ENCODE measurements at regions not wholly inside any gene's neighbourhood (a gene's known extent, or its start where the extent isn't known, plus 50 kb on each side); places are given as distances from the start of the nearest gene placed in this dataset.
A peak's percentile ranks its signal among the peaks of the same experiment; 100 is the strongest.

DNA sequence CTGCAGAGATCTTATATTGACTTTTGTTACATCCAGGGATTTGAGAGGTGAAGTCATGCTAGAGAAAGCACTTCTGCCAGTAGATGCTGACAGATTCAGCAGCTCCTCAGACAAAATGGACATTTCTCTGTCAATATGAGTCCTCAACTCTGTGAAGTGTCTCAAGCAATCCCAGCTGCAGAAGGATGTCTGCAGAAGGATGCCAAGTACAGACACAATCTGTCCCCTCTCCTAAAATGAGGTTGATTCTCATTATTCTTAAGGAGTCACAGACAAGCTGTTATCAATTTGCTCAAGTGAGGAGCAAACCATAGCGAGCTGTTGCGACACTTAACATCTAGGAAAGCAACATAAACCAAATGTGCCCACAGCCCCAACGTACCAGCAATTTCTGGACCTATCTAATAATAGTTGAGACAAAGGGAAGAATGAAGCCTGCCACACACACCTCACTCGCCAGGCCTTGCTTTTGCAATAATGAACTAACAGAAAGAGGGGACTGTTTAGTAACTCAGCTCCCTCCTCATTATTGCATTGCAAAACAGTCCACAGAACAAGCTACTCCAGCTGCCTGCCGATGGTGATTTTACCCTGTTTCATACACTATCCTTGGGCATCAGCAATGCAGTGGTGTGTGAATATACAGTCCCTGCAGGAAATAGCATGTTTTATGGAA, 364.2 kb upstream of the PDE4D start (continued):
- TF ChIP-seq, protein P1, sequence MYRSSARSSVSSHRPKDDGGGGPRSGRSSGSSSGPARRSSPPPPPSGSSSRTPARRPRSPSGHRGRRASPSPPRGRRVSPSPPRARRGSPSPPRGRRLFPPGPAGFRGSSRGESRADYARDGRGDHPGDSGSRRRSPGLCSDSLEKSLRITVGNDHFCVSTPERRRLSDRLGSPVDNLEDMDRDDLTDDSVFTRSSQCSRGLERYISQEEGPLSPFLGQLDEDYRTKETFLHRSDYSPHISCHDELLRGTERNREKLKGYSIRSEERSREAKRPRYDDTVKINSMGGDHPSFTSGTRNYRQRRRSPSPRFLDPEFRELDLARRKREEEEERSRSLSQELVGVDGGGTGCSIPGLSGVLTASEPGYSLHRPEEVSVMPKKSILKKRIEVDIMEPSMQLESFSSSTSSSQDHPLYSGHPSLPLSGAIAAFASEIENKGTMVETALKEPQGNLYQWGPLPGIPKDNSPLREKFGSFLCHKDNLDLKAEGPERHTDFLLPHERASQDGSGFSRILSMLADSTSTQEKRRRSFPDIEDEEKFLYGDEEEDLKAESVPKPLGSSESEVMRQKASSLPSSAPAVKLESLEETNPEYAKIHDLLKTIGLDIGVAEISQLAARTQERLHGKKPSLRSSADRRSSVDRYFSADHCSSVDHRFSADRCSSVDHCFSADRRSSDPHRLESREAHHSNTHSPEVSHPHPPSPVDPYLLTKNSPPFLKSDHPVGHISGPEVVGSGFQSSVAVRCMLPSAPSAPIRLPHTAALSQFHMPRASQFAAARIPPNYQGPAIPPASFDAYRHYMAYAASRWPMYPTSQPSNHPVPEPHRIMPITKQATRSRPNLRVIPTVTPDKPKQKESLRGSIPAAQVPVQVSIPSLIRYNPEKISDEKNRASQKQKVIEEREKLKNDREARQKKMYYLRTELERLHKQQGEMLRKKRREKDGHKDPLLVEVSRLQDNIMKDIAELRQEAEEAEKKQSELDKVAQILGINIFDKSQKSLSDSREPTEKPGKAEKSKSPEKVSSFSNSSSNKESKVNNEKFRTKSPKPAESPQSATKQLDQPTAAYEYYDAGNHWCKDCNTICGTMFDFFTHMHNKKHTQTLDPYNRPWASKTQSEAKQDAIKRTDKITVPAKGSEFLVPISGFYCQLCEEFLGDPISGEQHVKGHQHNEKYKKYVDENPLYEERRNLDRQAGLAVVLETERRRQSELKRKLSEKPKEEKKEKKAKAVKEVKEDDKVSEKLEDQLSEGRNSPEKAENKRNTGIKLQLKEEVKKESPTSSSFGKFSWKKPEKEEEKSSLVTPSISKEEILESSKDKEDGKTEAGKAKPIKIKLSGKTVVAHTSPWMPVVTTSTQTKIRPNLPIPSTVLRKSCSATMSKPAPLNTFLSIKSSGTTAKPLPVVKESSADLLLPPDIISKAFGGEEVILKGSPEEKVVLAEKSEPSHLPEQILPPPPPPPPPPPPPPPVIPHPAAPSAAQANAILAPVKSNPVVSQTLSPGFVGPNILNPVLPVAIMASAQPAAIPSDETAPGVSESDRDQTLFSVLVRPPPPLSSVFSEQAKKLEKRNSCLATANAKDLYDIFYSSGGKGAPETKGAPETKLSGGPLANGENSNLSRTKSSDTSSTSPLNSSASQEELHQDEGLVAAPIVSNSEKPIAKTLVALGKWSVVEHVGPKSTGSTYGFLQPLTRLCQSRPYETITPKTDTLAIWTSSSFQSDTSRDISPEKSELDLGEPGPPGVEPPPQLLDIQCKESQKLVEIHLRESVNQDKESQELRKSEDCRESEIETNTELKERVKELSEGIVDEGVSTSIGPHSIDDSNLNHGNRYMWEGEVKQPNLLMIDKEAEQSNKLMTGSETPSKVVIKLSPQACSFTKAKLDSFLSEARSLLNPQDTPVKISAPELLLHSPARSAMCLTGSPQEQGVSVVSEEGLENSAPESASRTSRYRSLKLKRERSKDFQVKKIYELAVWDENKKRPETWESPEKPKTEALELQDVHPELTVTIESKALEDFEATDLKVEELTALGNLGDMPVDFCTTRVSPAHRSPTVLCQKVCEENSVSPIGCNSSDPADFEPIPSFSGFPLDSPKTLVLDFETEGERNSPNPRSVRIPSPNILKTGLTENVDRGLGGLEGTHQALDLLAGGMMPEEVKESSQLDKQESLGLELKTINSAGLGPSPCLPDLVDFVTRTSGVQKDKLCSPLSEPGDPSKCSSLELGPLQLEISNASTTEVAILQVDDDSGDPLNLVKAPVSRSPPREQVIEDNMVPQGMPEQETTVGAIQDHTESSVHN (CRISPR knock-in tag; IDR thresholded peaks at IDR 0.05): no peak
- TF ChIP-seq, protein P2, sequence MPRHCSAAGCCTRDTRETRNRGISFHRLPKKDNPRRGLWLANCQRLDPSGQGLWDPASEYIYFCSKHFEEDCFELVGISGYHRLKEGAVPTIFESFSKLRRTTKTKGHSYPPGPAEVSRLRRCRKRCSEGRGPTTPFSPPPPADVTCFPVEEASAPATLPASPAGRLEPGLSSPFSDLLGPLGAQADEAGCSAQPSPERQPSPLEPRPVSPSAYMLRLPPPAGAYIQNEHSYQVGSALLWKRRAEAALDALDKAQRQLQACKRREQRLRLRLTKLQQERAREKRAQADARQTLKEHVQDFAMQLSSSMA (CRISPR knock-in tag; IDR thresholded peaks at IDR 0.05): no peak
- TF ChIP-seq, protein P3, sequence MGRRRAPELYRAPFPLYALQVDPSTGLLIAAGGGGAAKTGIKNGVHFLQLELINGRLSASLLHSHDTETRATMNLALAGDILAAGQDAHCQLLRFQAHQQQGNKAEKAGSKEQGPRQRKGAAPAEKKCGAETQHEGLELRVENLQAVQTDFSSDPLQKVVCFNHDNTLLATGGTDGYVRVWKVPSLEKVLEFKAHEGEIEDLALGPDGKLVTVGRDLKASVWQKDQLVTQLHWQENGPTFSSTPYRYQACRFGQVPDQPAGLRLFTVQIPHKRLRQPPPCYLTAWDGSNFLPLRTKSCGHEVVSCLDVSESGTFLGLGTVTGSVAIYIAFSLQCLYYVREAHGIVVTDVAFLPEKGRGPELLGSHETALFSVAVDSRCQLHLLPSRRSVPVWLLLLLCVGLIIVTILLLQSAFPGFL (CRISPR knock-in tag; IDR thresholded peaks at IDR 0.05): no peak
- TF ChIP-seq FOXP1 (IDR thresholded peaks at IDR 0.05): no peak
- peak; percentile 13; the same call in 1 of the 2 replicates for TF ChIP-seq FOXP1 (CRISPR knock-in tag; IDR thresholded peaks at IDR 0.05)
- no peak for TF ChIP-seq FOXA1 (IDR thresholded peaks at IDR 0.05)
- TF ChIP-seq FOXA1 (CRISPR knock-in tag; IDR thresholded peaks at IDR 0.05): 0 out of 2 replicates have a peak, but pooled peaks have one; percentile 10
- TF ChIP-seq, protein P4, sequence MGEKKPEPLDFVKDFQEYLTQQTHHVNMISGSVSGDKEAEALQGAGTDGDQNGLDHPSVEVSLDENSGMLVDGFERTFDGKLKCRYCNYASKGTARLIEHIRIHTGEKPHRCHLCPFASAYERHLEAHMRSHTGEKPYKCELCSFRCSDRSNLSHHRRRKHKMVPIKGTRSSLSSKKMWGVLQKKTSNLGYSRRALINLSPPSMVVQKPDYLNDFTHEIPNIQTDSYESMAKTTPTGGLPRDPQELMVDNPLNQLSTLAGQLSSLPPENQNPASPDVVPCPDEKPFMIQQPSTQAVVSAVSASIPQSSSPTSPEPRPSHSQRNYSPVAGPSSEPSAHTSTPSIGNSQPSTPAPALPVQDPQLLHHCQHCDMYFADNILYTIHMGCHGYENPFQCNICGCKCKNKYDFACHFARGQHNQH (CRISPR knock-in tag; IDR thresholded peaks at IDR 0.05): no peak
- TF ChIP-seq SALL1 (CRISPR knock-in tag; IDR thresholded peaks at IDR 0.05): peak; percentile 30; the same call in 1 of the 2 replicates
